ENCODE measurements at regions not wholly inside any gene's neighbourhood (a gene's known extent, or its start where the extent isn't known, plus 50 kb on each side); places are given as distances from the start of the nearest gene placed in this dataset.

GRCh38 chr12:44961887-44962286, 85.8 kb upstream of the NELL2 start:
- DNase-seq (ENCODE audit: low read depth, low spot score) = no peak

GRCh38 chr12:44960856-44961255, 84.7 kb upstream of the NELL2 start:
- DNase-seq (ENCODE audit: low read depth, low spot score) = peak; percentile 40

GRCh38 chr12:44960423-44960822, 84.3 kb upstream of the NELL2 start:
- DNase-seq (ENCODE audit: low read depth, low spot score) = peak; percentile 1

GRCh38 chr12:44947163-44947562, 71.0 kb upstream of the NELL2 start:
- DNase-seq (ENCODE audit: low read depth, low spot score) = no peak

GRCh38 chr12:44942714-44943113, 66.6 kb upstream of the NELL2 start:
- DNase-seq (ENCODE audit: low read depth, low spot score) = no peak

- no peak for DNase-seq (ENCODE audit: low read depth, low spot score)
These were observed 55.0 kb upstream of the NELL2 start for GRCh38 chr12:44930972-44931600.

- DNase-seq (ENCODE audit: low read depth, low spot score) = no peak
These were observed 53.2 kb upstream of the NELL2 start for GRCh38 chr12:44929236-44929885.
